SK-N-SH treated with all-trans-retinoic acid at 6 μM for 48 hours (cell line): ENCODE measurements at regions not wholly inside any gene's neighbourhood (a gene's known extent, or its start where the extent isn't known, plus 50 kb on each side); places are given as distances from the start of the nearest gene placed in this dataset.

Experiments
- CSDC2 ChIP-seq: fragments of 250-450 bp; sonication (Bioruptor Pico); IDR thresholded peaks from 2 replicates; pipeline ENCODE4 v1.5.0; 2020; ENCODE audit warnings: mild to moderate bottlenecking, moderate library complexity
- PPARA ChIP-seq: fragments of 250-450 bp; sonication (Bioruptor Pico); IDR thresholded peaks from 2 replicates; pipeline ENCODE4 v1.5.0; 2020; ENCODE audit warnings: mild to moderate bottlenecking, borderline replicate concordance
- ZFP3 ChIP-seq: fragments of 250-450 bp; sonication (Bioruptor Pico); IDR thresholded peaks from 2 replicates; pipeline ENCODE4 v1.5.0; 2020; ENCODE audit warnings: mild to moderate bottlenecking, moderate library complexity
- ZNF8 ChIP-seq: fragments of 450-650 bp; formaldehyde crosslinking; IDR thresholded peaks from 2 replicates; pipeline ENCODE4 v1.5.0; 2020; ENCODE audit warnings: mild to moderate bottlenecking, moderate library complexity

GRCh38 chr19:30228835-30229524, 143.2 kb upstream of the ZNF536 start:
- TF ChIP-seq PPARA (CRISPR knock-in tag) (no peak), CSDC2 (CRISPR knock-in tag) (no peak), ZFP3 (CRISPR knock-in tag) (no peak), ZNF8 (CRISPR knock-in tag) (no peak)
